SK-N-SH (cell line): ENCODE measurements at regions not wholly inside any gene's neighbourhood (a gene's known extent, or its start where the extent isn't known, plus 50 kb on each side); places are given as distances from the start of the nearest gene placed in this dataset.

Experiments
- CHD2 ChIP-seq: fragments of 150-350 bp; IDR thresholded peaks from 2 replicates; pipeline ENCODE4 v1.6.1; 2018; ENCODE audit warnings: low read length; ENCODE audit not compliant: partially characterized antibody
- POLR2AphosphoS5 ChIP-seq: IDR thresholded peaks from 2 replicates; pipeline ENCODE4 v1.6.1; 2012; ENCODE audit warnings: low read depth, low read length
- RXRA ChIP-seq: IDR thresholded peaks from 2 replicates; pipeline ENCODE4 v1.4.0; 2012; ENCODE audit warnings: low read depth, mild to moderate bottlenecking, borderline replicate concordance
- SMC3 ChIP-seq: IDR thresholded peaks from 2 replicates; pipeline ENCODE4 v1.6.1; 2012; ENCODE audit warnings: low read depth, low read length, improper control_type of control experiment
- USF2 ChIP-seq: fragments of 150-350 bp; IDR thresholded peaks from 2 replicates; pipeline ENCODE4 v1.6.1; 2017; ENCODE audit warnings: antibody characterized with exemption, low read length, low read depth, borderline replicate concordance
- TF ChIP-seq, protein P1 (sequence below): fragments of 200-600 bp; sonication (generic); IDR thresholded peaks from 2 replicates; pipeline ENCODE4 v1.6.1; 2017; ENCODE audit warnings: antibody characterized with exemption, mild to moderate bottlenecking, moderate library complexity

DNA sequence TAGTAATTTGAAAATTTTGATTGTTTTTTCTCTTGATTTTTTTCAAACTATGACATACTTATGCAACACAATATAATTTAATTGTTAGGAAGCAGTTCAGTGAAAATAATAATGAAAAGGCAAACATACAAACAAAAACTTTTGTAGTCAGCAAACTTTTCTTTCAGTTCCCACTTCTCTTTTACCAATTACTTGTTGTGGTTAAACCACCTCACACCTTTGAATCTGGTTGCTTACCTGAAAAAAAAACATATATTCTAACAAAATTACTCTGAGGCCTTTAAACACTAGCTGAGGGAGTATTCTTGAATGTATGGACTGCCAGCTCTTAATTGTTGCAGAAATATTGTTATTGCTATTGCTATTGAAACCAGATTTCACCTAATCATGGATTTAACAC lies 266.2 kb upstream of the SEMA3C start:
- TF ChIP-seq CHD2 (no peak), SMC3 (no peak), RXRA (no peak), USF2 (no peak), POLR2AphosphoS5 (no peak)
- TF ChIP-seq, protein P1, sequence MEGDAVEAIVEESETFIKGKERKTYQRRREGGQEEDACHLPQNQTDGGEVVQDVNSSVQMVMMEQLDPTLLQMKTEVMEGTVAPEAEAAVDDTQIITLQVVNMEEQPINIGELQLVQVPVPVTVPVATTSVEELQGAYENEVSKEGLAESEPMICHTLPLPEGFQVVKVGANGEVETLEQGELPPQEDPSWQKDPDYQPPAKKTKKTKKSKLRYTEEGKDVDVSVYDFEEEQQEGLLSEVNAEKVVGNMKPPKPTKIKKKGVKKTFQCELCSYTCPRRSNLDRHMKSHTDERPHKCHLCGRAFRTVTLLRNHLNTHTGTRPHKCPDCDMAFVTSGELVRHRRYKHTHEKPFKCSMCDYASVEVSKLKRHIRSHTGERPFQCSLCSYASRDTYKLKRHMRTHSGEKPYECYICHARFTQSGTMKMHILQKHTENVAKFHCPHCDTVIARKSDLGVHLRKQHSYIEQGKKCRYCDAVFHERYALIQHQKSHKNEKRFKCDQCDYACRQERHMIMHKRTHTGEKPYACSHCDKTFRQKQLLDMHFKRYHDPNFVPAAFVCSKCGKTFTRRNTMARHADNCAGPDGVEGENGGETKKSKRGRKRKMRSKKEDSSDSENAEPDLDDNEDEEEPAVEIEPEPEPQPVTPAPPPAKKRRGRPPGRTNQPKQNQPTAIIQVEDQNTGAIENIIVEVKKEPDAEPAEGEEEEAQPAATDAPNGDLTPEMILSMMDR: no peak
